Ovary (tissue), 7 donors: ENCODE measurements at regions not wholly inside any gene's neighbourhood (a gene's known extent, or its start where the extent isn't known, plus 50 kb on each side); places are given as distances from the start of the nearest gene placed in this dataset.
"Not testable (repeated sequence)": the region's sequence is repeated elsewhere in the genome, so short reads cannot be mapped to it uniquely, and the experiment has no call there.

ENCODE experiments used
- DNase-seq, 5 donors: peaks; one replicate each; pipeline ENCODE4 v3.0.0-alpha.2; 2019 to 2020
- H3K27ac ChIP-seq, 2 donors: fragments of 200-600 bp; one replicate each; pipeline versions ENCODE4 v1.5.1 to v1.8.0; 2019 to 2022
- H3K27me3 ChIP-seq: fragments of 200-600 bp; one replicate; pipeline ENCODE4 v1.8.0; 2022
- H3K36me3 ChIP-seq: fragments of 200-600 bp; sonication (generic); one replicate; pipeline ENCODE4 v1.5.1; 2019
- H3K4me1 ChIP-seq: one replicate; pipeline ENCODE4 v1.8.1; 2013; ENCODE audit warnings: mild to moderate bottlenecking, moderate library complexity; ENCODE audit not compliant: insufficient read depth
- H3K4me3 ChIP-seq: fragments of 200-600 bp; sonication (generic); one replicate; pipeline ENCODE4 v1.5.1; 2017
- H3K9me3 ChIP-seq, 2 donors: fragments of 200-600 bp in 1 of 2; sonication (generic) in 1 of 2; one replicate each; pipeline versions ENCODE4 v1.5.1 to v1.8.1; 2013 to 2019; ENCODE audit warnings: mild to moderate bottlenecking in 1 of 2, moderate library complexity in 1 of 2
- EP300 ChIP-seq: sonication (generic); formaldehyde crosslinking; IDR thresholded peaks from one replicate; pipeline ENCODE4 v1.6.1; 2017; ENCODE audit warnings: antibody characterized with exemption
- POLR2A ChIP-seq: fragments of 450-650 bp; IDR thresholded peaks from one replicate; pipeline ENCODE4 v1.6.1; 2017; ENCODE audit warnings: antibody characterized with exemption, mild to moderate bottlenecking, moderate library complexity
- WGBS, 3 donors: extraction: QIAGEN DNeasy Blood & Tissue Kit in 1 of 3; methylation state at CpG; one replicate each; pipeline versions ENCODE4 v1.1.5 to v1.1.7; 2013 to 2017; 5-methylcytosine and 5-hydroxymethylcytosine counted together
- intact Hi-C, 4 donors: fragments of 100-400 bp; cut with DNase I; formaldehyde crosslinking; loops; one replicate each; pipeline versions ENCODE4 v1.11.0 to v1.15.1; 2022 to 2023
- TF ChIP-seq, protein P1 (sequence below), 3 donors: fragments of 450-650 bp in 2 of 3; fragments of 200-600 bp in 1 of 3; IDR thresholded peaks; one replicate each; pipeline versions ENCODE4 v1.5.1 to v1.8.0; 2016 to 2022; ENCODE audit warnings: antibody characterized with exemption in 3 of 3, mild to moderate bottlenecking in 1 of 3
- donor health status: DM: no; HTN: no; CAD: no; lungs with moderate emphysema.
- donor health status: DM: no; HTN: no; CAD: no.
- donor health status: Bipolar disorder and iron deficiency.
- donor health status: DM: no; HTN: no; CAD: no.
- donor health status: DM: yes; HTN: yes; CAD: no.

GRCh38 chr5:148751025-148751424, 75.4 kb upstream of the ADRB2 start:
- no peaks in the 10 kb centered on the region for H3K9me3 ChIP-seq
- H3K27ac ChIP-seq, result no peak overlapping the region

DNA sequence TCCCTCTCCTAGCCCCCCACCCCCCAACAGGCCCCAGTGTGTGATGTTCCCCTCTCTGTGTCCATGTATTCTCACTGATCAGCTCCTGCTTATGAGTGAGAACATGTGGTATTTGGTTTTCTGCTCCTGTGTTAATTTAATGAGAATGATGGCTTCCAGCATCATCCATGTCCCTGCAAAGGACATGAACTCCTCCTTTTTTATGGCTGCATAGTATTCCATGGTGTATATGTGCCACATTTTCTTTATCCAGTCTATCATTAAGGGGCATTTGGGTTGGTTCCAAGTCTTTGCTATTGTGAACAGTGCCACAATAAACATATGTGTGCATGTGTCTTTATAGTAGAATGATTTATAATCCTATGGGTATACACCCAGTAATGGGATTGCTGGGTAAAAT, 74.0 kb upstream of the ADRB2 start:
- intact Hi-C loops, H3K4me3 ChIP-seq, H3K4me1 ChIP-seq, H3K9me3 ChIP-seq, DNase-seq, H3K27me3 ChIP-seq, H3K36me3 ChIP-seq, H3K27ac ChIP-seq: not testable (repeated sequence)

More at GRCh38 chr5:148751025-148751424, 75.4 kb upstream of the ADRB2 start:
- H3K36me3 ChIP-seq, result no peaks in the 10 kb centered on the region
- DNase-seq, result no peak
- no peaks in the 10 kb centered on the region for H3K4me1 ChIP-seq
- no peak for TF ChIP-seq EP300
- TF ChIP-seq, protein P1, sequence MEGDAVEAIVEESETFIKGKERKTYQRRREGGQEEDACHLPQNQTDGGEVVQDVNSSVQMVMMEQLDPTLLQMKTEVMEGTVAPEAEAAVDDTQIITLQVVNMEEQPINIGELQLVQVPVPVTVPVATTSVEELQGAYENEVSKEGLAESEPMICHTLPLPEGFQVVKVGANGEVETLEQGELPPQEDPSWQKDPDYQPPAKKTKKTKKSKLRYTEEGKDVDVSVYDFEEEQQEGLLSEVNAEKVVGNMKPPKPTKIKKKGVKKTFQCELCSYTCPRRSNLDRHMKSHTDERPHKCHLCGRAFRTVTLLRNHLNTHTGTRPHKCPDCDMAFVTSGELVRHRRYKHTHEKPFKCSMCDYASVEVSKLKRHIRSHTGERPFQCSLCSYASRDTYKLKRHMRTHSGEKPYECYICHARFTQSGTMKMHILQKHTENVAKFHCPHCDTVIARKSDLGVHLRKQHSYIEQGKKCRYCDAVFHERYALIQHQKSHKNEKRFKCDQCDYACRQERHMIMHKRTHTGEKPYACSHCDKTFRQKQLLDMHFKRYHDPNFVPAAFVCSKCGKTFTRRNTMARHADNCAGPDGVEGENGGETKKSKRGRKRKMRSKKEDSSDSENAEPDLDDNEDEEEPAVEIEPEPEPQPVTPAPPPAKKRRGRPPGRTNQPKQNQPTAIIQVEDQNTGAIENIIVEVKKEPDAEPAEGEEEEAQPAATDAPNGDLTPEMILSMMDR (IDR thresholded peaks at IDR 0.05), result no peak
- no peak for TF ChIP-seq POLR2A
- H3K27me3 ChIP-seq, result no peaks in the 10 kb centered on the region
- 61 to 76% (median 63%) methylated on average over 2 of the region's 2 CpGs for WGBS, 3 donors
- intact Hi-C loops, result no loop called here
- no peak overlapping the region for H3K4me3 ChIP-seq

- TF ChIP-seq, protein P1 (IDR thresholded peaks at IDR 0.05), result no peak
- no peak for TF ChIP-seq EP300
- TF ChIP-seq POLR2A, result no peak
- H3K9me3 ChIP-seq, result no peaks in the 10 kb centered on the region
- no peak overlapping the region for H3K27ac ChIP-seq
- H3K4me1 ChIP-seq, result no peaks in the 10 kb centered on the region
- no peak for DNase-seq
- intact Hi-C loops, result no loop called here
- no peaks in the 10 kb centered on the region for H3K27me3 ChIP-seq
- H3K4me3 ChIP-seq, result no peak overlapping the region
- 51 to 68% (median 57%) methylated on average over 3 of the region's 3 CpGs for WGBS, 3 donors
- H3K36me3 ChIP-seq, result no peaks in the 10 kb centered on the region
These were observed 67.3 kb upstream of the ADRB2 start for GRCh38 chr5:148759101-148759500.

DNA sequence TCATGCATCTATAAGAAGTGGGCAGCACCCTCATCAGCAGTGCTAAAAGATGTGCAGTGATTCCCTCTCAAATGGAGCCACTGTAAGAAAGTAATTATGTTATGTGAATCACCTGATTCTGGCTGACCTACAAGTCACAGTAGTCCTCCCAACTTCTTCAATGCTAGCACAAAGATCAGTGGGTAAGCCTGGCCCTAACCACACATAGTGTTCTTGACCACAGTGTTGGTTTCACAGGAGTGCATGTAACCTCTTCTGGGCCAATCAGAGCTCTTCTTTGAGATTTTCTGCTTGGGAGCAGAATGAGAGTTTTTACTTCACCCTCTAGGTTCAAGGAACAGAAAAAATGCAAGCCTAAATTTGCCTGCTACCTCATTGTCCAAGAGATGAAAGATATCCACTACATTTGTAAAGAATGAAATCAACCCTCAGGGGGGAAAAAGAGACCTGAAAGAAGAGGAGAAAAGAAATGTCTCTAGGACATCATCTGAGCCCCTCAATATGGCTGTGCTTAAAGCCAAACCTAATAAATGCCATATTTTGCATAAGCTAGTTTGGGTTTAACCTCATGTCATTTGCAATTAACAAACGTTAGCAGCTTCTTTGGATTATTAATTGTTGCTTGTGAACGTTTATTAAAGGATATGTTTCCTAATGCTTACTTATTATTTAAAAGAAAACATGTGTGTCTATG, 65.3 kb upstream of the ADRB2 start:
- Histone ChIP-seq H3K4me3 (no peak overlapping the region), H3K4me1 (no peaks in the 10 kb centered on the region), H3K9me3 (no peaks in the 10 kb centered on the region), H3K27ac (no peak overlapping the region), H3K27me3 (no peaks in the 10 kb centered on the region), H3K36me3 (no peaks in the 10 kb centered on the region)
- TF ChIP-seq EP300, result no peak
- TF ChIP-seq, protein P1 (IDR thresholded peaks at IDR 0.05), result no peak
- no peak for TF ChIP-seq POLR2A
- no peak for DNase-seq
- intact Hi-C loops, result no loop called here
- 32 to 40% (median 32%) methylated on average over 2 of the region's 2 CpGs for WGBS, 3 donors

DNA sequence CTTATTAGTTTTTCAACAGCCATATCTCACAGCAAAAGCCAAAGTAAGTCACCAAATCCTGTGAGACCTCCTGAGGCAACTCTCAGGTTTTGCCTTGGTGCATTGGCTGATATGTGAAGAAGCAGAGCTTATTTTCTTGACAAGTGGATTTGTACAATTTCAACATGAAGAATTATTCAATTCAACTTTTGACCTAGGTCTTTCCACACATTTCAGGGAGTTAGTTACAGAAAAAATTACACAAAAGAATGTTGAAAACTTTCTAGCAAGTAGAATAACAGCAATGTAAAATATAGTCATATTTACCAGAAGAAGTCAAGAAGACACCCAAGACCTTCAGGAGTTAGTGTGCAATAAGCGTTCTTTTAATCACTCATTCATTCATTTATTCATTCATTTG, 62.4 kb upstream of the ADRB2 start:
- intact Hi-C loops, result no loop called here
- Histone ChIP-seq H3K36me3 (no peaks in the 10 kb centered on the region), H3K27me3 (no peaks in the 10 kb centered on the region), H3K27ac (no peak overlapping the region), H3K4me3 (no peak overlapping the region), H3K9me3 (no peaks in the 10 kb centered on the region), H3K4me1 (no peaks in the 10 kb centered on the region)
- no peak for TF ChIP-seq POLR2A
- TF ChIP-seq EP300, result no peak
- TF ChIP-seq, protein P1 (IDR thresholded peaks at IDR 0.05), result no peak
- no peak for DNase-seq
- 33 to 79% (median 54%) methylated on average over 1 of the region's 1 CpG for WGBS, 3 donors
